Stimulated activated effector memory CD8-positive, alpha-beta T cell treated with anti-CD3 and anti-CD28 coated beads, Interleukin-12 subunit alpha, Interleukin-12 subunit beta, amount 100 ng/mL, for 72 hours (primary cell): ENCODE measurements at regions not wholly inside any gene's neighbourhood (a gene's known extent, or its start where the extent isn't known, plus 50 kb on each side); places are given as distances from the start of the nearest gene placed in this dataset.

Source experiments
- ATAC-seq: fragments of 150-1000 bp; cut with Tn5 transposase; 2 replicates; pipeline ENCODE4 v1.10.0; 2021
- DNase-seq, 2 donors: peaks; one replicate each; pipeline ENCODE4 v3.0.0; 2021 to 2022; ENCODE audit warnings: low spot score in 2 of 2
- H3K27ac Mint-ChIP-seq: one replicate; pipeline ENCODE4 v1.8.0; 2022; ENCODE audit warnings: mild to moderate bottlenecking, mixed read lengths
- H3K36me3 Mint-ChIP-seq: one replicate; pipeline ENCODE4 v1.8.0; 2022; ENCODE audit warnings: mild to moderate bottlenecking, mixed read lengths
- H3K4me1 Mint-ChIP-seq: one replicate; pipeline ENCODE4 v1.8.0; 2022; ENCODE audit warnings: mixed read lengths
- H3K4me3 Mint-ChIP-seq: one replicate; pipeline ENCODE4 v1.8.0; 2022; ENCODE audit warnings: mild to moderate bottlenecking, mixed read lengths
- H3K9me3 Mint-ChIP-seq: one replicate; pipeline ENCODE4 v1.8.0; 2022; ENCODE audit warnings: mixed read lengths

DNA sequence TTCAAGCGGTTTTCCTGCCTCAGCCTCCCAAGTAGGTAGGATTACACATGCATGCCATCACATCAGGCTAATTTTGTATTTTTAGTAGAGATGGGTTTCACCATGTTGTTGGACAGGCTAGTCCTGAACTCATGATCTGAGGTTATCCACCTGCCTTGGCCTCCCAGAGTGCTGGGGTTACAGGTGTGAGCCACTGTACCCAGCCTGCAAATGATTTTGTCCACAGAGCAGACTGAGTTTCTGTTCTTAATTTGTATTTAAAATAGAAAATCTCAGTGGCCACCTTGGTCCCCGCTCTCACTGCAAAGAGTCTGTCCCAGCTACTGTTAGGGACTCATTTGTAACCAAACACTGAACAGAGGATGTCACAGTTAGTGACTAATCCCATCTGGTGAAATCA lies 415.7 kb upstream of the RBFOX1 start:
- Mint-ChIP-seq H3K9me3 (peaks cover 11% of the 10 kb centered on the region), H3K4me1 (no peaks in the 10 kb centered on the region), H3K36me3 (no peaks in the 10 kb centered on the region), H3K4me3 (no peak overlapping the region), H3K27ac (no peak overlapping the region)
- no peak for ATAC-seq
- DNase-seq, result no peak

DNA sequence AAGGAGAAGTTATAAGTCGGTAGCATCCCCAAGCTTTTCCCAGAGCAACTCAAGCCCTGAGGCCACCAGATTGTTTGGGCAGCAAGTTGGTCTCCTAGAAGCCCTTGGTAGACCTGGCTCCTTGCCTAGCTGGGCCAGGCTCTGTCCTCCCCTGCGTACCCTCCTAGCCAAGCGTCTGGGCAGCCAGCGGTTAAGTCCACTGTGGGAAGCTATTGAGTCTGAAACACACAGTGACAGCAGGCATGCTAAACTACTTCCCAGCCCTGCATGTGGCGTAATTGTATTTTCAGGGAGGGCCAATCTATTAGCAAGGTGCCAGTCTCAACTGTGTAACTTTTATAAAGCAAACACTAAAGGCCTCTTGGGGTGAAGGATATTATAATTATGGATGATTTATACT lies 419.1 kb upstream of the RBFOX1 start:
- no peak overlapping the region for H3K27ac Mint-ChIP-seq

DNA sequence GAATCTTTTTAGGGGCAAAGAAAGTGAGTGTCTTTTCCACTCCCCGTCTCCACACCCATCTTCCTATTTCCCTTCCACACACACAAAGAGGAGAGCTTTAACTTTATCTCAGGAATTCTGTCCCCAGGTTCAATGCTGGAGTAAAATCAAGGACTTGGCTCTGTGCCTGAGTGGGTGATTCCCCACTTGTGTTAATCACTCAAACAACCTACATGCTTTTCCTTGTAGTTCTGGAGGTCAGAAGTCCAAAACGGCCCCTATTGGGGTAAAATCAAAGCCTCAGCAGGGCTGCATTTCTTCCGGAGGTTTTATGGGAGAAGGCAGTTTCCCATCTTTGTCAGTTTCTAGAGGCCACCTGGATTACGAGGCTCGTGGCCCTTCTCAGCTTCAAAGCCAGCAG lies 422.3 kb upstream of the RBFOX1 start:
- H3K36me3 Mint-ChIP-seq, result no peaks in the 10 kb centered on the region
- no peak overlapping the region for H3K27ac Mint-ChIP-seq
- H3K9me3 Mint-ChIP-seq, result peaks cover 16% of the 10 kb centered on the region
- no peaks in the 10 kb centered on the region for H3K4me1 Mint-ChIP-seq
- H3K4me3 Mint-ChIP-seq, result no peak overlapping the region
- DNase-seq, result no peak
- no peak for ATAC-seq

More for the DNA sequence above, 419.1 kb upstream of the RBFOX1 start:
- Mint-ChIP-seq H3K9me3 (peaks cover 3% of the 10 kb centered on the region), H3K36me3 (no peaks in the 10 kb centered on the region), H3K4me1 (no peaks in the 10 kb centered on the region), H3K4me3 (no peak overlapping the region)
- DNase-seq (no peak), ATAC-seq (no peak)

DNA sequence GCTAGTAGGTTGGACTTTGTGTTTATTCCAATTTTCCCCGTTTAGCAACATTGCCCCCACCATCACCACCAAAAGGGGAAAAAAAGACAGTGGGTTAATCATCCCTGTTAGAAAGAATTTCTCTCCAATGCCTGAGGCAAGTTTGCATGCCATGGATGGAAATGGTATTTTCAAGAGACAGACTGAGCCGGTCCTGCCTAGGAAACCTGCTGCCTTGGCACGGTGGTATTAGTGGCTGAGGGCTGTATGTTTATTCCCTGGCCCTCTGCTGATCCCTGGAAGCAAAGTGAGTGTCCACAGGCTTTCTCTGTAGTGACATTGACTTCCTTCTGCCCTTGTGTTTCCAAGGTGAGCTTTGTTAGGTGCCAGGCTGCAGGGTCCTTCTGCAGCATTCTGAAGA lies 427.0 kb upstream of the RBFOX1 start:
- ATAC-seq, result no peak
- H3K4me1 Mint-ChIP-seq, result no peaks in the 10 kb centered on the region
- H3K9me3 Mint-ChIP-seq, result peaks cover 23% of the 10 kb centered on the region
- H3K27ac Mint-ChIP-seq, result no peak overlapping the region
- no peak for DNase-seq
- H3K36me3 Mint-ChIP-seq, result no peaks in the 10 kb centered on the region
- H3K4me3 Mint-ChIP-seq, result no peak overlapping the region

DNA sequence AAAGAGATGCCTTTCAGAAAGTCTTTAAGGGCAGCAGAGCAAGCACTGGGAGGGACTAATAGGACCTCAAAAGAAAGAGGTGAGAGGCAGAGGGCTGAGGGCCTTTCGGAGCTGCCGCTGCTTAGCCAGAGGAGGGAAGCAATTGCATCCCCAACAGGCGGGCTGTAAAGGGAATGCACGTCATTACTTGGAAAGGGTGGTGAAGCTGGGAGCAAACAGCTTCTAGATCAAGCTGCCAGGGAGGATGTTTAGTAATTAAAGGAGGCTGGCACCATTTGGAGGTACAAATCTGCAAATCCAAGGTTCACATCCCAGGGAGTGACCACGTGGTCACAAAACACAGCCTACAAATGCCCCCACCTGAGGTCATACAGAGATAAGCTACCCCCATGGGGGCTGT lies 429.0 kb upstream of the RBFOX1 start:
- H3K27ac Mint-ChIP-seq, result no peak overlapping the region
- DNase-seq (no peak), ATAC-seq (no peak)
- no peaks in the 10 kb centered on the region for H3K4me1 Mint-ChIP-seq
- no peak overlapping the region for H3K4me3 Mint-ChIP-seq
- H3K9me3 Mint-ChIP-seq, result peaks cover 28% of the 10 kb centered on the region
- H3K36me3 Mint-ChIP-seq, result no peaks in the 10 kb centered on the region

DNA sequence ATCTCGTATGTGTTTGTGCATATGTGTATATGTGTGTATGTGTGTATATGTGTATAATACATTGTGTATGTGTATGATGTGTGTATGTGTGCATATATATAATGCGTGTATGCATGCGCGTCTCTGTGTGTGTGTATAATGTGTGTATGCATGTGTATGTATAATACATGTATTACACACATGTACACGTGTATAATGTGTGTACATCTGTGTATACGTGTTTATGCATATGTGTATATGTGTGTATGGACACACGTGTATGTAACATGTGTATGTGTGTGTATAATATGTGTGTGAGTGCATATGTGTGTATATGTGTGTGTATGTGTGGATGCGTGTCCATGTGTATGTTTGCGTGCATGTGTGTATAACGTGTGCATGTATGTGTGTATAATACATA lies 433.7 kb upstream of the RBFOX1 start:
- Mint-ChIP-seq H3K4me1 (no peaks in the 10 kb centered on the region), H3K4me3 (no peak overlapping the region), H3K9me3 (peaks cover 21% of the 10 kb centered on the region), H3K27ac (no peak overlapping the region), H3K36me3 (no peaks in the 10 kb centered on the region)
- ATAC-seq, result no peak
- DNase-seq, result no peak

DNA sequence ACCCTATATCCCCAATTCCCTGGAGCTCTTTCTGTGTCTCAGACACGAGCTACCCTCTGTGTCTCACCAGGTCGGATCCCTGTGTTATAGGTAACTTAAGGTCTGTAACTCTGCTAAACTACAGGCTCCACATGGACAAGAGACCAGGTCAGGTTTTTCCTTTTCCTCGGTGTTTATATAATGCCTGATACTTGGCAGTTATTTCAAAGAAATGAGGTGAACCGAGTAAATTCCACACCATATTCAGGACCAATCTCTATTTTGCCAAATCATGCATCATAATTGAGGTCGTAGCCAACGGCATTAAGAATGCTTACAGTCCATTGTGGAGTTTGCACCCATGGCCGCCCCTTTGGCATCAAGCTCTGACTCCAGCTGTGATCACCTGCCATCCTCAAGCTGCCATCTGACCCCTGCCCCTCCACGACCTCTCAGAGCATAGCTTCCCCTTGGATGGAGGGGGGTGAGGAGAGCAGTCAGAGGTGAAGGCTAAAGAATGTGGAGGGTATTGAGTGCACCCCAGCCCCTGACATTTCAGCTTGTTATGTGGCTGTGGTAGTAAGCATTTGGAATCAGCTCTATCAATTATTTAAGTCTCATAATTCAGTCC lies 434.7 kb upstream of the RBFOX1 start:
- Mint-ChIP-seq H3K9me3 (peaks cover 17% of the 10 kb centered on the region), H3K27ac (no peak overlapping the region), H3K4me1 (no peaks in the 10 kb centered on the region), H3K36me3 (no peaks in the 10 kb centered on the region), H3K4me3 (no peak overlapping the region)
- no peak for ATAC-seq
- no peak for DNase-seq

DNA sequence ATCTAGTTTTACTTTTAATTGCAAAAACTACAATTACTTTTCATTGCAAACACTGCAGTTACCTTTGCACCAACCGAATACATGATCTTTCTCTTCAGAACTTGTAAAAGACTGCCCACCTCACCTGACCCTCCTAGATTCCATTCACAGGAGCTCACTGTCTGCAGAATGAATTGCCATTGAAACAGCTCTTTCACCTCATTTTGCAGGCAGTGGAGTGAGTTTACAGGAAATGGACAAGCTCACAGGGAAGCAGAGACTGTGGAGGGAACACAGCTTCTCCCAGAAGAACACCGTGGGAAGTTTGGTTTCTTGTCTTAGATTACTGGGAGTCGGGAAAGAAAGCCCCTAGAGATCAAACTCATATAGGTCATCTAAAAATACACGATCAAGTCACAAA lies 439.7 kb upstream of the RBFOX1 start:
- ATAC-seq (no peak), DNase-seq (no peak)
- Mint-ChIP-seq H3K4me3 (no peak overlapping the region), H3K27ac (no peak overlapping the region), H3K36me3 (no peaks in the 10 kb centered on the region), H3K4me1 (no peaks in the 10 kb centered on the region), H3K9me3 (peaks cover 16% of the 10 kb centered on the region)

DNA sequence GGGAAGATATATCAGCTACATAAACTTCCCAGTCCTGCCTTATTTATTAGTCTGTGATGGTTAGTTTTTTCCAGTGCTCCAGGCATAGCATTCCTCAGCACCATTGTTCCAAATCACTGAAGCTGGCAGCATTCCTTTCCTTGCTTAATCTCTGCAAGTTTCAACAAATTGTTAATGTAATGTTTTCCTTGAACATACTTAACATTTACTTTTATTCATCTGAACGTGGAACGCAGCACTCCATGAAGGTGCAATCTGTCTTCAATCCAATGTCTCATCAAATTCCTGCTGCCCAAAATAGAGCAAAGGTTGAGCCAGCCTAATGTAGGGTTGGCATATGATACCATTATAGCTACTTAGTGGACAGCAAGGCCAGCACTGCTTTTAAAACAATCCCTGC lies 441.1 kb upstream of the RBFOX1 start:
- no peak overlapping the region for H3K4me3 Mint-ChIP-seq
- no peak for DNase-seq
- H3K36me3 Mint-ChIP-seq, result no peaks in the 10 kb centered on the region
- ATAC-seq, result no peak
- no peaks in the 10 kb centered on the region for H3K4me1 Mint-ChIP-seq
- H3K27ac Mint-ChIP-seq, result no peak overlapping the region
- H3K9me3 Mint-ChIP-seq, result peaks cover 14% of the 10 kb centered on the region

DNA sequence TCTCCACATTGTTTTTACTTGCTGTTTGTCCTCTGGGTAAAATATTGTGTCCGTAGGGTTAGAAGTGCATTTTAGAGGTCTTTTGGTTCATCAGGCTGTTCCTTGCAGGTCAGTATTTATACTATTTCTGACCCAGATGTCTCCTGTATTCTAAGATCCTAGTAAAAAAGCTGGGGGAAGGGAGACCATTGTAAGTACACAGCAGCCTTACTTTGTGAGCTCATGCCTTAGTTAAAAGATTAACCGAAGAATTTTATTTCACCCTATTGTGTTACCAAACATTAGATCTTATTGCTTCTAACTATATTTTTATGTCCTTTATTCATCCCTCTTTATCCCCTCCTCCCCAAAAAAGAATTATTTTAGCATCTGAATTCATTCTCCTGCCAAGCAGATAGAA lies 444.1 kb upstream of the RBFOX1 start:
- no peak for DNase-seq
- peaks cover 10% of the 10 kb centered on the region for H3K9me3 Mint-ChIP-seq
- ATAC-seq, result no peak
- H3K27ac Mint-ChIP-seq, result no peak overlapping the region
- H3K4me1 Mint-ChIP-seq, result no peaks in the 10 kb centered on the region
- H3K4me3 Mint-ChIP-seq, result no peak overlapping the region
- no peaks in the 10 kb centered on the region for H3K36me3 Mint-ChIP-seq

DNA sequence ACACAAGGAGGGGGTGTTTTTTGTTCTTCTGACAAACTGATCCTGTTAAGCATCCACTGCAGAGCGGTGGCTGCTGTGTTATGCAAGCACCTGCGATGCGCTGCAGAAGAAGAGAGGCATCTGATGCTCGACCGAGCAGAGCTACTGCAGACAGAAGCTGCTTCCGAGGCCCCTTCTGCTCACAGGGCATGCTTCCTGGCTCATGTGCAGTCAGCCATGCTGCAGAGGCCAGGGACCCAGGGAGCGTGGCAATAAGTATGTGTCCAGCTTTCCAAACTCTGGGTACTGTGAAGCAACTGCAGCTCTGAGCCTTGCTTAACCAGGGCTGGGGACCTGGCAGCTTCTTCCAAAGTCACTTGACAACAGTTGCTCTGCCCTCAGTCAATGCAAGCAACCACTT lies 448.6 kb upstream of the RBFOX1 start:
- DNase-seq (no peak), ATAC-seq (no peak)
- peaks cover 7% of the 10 kb centered on the region for H3K9me3 Mint-ChIP-seq
- H3K4me3 Mint-ChIP-seq, result no peak overlapping the region
- no peak overlapping the region for H3K27ac Mint-ChIP-seq
- no peaks in the 10 kb centered on the region for H3K4me1 Mint-ChIP-seq
- H3K36me3 Mint-ChIP-seq, result no peaks in the 10 kb centered on the region

DNA sequence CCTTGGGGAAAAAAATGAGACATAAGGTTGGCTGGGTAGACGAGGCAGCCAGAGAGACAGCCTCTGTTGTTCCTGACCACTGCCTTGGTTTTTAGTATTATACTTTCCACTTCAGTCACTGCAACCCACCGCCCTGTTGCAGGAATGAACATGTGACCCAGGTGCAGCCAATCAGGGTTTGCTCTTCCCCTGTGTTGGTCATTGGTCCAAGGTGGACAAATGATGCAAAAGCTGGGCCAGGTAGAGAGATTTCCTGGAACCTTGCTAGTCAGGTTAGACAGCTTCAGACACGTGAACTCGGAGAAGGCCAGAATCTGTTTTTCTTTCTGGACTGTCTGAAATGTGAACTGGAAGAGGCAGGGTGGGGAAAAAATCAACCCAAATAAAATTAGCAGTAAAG lies 452.4 kb upstream of the RBFOX1 start:
- H3K4me3 Mint-ChIP-seq, result no peak overlapping the region
- no peaks in the 10 kb centered on the region for H3K36me3 Mint-ChIP-seq
- H3K9me3 Mint-ChIP-seq, result peaks cover 11% of the 10 kb centered on the region
- ATAC-seq (no peak), DNase-seq (no peak)
- no peak overlapping the region for H3K27ac Mint-ChIP-seq
- no peaks in the 10 kb centered on the region for H3K4me1 Mint-ChIP-seq

DNA sequence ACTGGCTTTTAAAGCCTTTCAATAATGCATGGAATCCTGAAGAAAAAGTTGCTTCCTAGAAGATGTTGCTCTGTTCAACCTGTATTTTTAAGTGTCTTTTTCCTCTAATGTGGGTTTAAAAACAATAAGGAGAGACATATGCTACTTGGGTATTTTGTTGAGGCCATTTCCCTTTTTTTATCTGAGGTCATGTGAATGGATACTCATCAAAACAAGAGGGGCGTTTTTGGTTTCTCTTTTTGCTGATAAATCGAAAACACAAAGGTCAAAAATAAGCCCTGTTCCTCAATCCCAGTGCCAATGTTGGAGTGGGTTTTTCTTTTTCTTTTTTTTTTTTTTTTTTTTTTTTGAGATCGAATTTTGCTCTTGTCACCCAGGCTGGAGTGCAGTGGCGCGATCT lies 468.0 kb upstream of the RBFOX1 start:
- Mint-ChIP-seq H3K27ac (no peak overlapping the region), H3K4me1 (no peaks in the 10 kb centered on the region), H3K36me3 (no peaks in the 10 kb centered on the region), H3K9me3 (peaks cover 12% of the 10 kb centered on the region), H3K4me3 (no peak overlapping the region)
- ATAC-seq (no peak), DNase-seq (no peak)

DNA sequence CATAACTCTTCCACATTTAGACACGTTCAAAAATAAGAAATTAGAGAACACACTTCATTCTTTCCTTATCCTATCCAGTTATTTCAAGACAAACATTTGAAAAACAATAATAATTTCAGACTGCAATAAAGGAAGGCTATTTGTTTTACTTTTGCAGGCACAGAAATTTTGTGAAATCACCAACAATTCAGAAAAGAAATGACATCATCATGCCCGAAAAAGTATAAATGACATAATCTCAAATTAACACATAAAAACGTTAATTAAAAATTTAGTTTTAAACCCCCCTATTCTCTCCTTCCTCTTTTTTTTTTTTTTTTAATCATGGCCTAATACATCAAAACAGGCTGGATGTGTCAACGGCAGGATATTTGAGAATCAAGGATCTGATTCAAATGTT lies 468.4 kb upstream of the RBFOX1 start:
- H3K4me1 Mint-ChIP-seq, result no peaks in the 10 kb centered on the region
- DNase-seq (no peak), ATAC-seq (no peak)
- H3K4me3 Mint-ChIP-seq, result no peak overlapping the region
- no peaks in the 10 kb centered on the region for H3K36me3 Mint-ChIP-seq
- H3K27ac Mint-ChIP-seq, result no peak overlapping the region
- peaks cover 11% of the 10 kb centered on the region for H3K9me3 Mint-ChIP-seq

DNA sequence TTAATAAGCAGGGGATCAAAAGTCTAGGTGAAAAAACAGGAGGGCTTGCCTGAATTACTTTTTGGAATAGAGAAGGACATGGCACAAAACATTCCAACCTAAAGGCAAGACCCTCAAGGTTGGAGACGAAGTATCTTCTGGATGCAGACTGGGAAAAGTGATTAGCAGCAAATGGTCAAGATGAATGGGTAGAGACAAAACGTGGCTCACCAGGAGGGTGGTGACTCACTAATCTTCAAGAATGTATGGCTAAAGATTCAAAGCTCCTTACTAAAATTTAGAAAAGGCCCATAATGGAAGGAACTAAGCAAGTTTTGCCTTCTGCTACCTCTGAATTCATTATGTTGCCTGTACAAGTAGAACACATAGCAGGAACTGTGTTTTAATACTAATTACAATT lies 469.5 kb upstream of the RBFOX1 start:
- DNase-seq (no peak), ATAC-seq (no peak)
- H3K9me3 Mint-ChIP-seq, result peaks cover 8% of the 10 kb centered on the region
- no peaks in the 10 kb centered on the region for H3K36me3 Mint-ChIP-seq
- no peak overlapping the region for H3K4me3 Mint-ChIP-seq
- H3K27ac Mint-ChIP-seq, result no peak overlapping the region
- H3K4me1 Mint-ChIP-seq, result no peaks in the 10 kb centered on the region

DNA sequence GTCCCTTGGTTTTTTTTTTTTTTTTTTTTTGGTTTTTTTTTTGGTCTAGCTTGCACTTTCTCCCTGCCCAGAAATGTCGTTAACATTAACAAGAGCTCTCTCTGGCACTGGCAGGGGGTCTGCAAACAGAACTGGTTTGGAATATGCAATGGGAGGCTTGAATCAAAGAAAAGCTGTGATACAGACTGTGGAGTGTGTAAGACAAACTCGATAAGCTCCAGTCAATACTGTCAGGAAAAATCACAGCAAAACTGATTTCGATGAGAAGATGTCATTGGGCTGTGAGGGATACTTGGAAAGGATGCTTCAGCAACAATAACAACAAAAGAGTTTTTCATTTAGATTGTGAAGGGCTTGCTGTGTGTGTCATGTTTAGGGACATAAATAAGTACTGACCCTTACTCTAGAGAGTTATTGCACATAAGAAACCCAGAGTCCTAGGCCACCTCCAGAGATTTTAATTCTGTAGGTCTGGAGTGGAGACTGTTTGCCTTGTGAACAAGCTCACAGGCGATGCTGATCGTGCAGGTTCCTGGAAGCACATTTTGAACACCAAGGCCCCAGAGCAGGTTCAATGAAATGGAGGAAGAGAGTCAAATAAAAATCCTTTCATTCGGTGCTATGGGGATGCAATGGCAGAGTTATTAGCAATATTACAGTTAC lies 470.7 kb upstream of the RBFOX1 start:
- no peaks in the 10 kb centered on the region for H3K4me1 Mint-ChIP-seq
- peaks cover 10% of the 10 kb centered on the region for H3K9me3 Mint-ChIP-seq
- no peak for ATAC-seq
- no peaks in the 10 kb centered on the region for H3K36me3 Mint-ChIP-seq
- H3K27ac Mint-ChIP-seq, result no peak overlapping the region
- DNase-seq, result no peak
- no peak overlapping the region for H3K4me3 Mint-ChIP-seq
